ENCODE measurements at regions not wholly inside any gene's neighbourhood (a gene's known extent, or its start where the extent isn't known, plus 50 kb on each side); places are given as distances from the start of the nearest gene placed in this dataset.

DNA sequence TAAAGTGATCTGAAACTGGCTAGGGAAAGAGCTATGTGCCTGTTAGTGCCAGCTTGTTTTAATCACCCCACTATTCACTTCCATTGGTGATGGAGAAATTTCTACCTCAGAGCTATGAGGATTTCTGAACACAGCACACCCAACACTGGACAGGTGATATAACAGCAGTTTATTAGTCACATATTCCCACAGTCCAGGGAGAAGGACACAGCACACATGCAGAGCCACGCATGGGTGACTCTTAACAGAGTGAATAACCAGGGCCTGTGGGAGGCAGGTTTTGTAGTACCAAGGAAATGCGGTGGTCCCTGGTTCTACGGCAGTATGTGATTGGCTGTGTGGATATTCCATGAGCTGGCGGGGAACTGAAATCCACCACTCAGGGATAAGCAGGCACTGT lies 455.1 kb downstream of the BTG1 start:
- Mint-ChIP-seq H3K4me1 (ENCODE audit: low read depth) (no peaks in the 10 kb centered on the region), H3K9me3 (peaks cover 7% of the 10 kb centered on the region; the same call in 1 of the 2 replicates), H3K27ac (no peak overlapping the region), H3K4me3 (no peak overlapping the region), H3K36me3 (ENCODE audit: low read depth) (no peaks in the 10 kb centered on the region), H3K27me3 (ENCODE audit: insufficient read depth) (no peaks in the 10 kb centered on the region)
- TF ChIP-seq CTCF (IDR thresholded peaks at IDR 0.05): no peak
- DNase-seq: no peak

DNA sequence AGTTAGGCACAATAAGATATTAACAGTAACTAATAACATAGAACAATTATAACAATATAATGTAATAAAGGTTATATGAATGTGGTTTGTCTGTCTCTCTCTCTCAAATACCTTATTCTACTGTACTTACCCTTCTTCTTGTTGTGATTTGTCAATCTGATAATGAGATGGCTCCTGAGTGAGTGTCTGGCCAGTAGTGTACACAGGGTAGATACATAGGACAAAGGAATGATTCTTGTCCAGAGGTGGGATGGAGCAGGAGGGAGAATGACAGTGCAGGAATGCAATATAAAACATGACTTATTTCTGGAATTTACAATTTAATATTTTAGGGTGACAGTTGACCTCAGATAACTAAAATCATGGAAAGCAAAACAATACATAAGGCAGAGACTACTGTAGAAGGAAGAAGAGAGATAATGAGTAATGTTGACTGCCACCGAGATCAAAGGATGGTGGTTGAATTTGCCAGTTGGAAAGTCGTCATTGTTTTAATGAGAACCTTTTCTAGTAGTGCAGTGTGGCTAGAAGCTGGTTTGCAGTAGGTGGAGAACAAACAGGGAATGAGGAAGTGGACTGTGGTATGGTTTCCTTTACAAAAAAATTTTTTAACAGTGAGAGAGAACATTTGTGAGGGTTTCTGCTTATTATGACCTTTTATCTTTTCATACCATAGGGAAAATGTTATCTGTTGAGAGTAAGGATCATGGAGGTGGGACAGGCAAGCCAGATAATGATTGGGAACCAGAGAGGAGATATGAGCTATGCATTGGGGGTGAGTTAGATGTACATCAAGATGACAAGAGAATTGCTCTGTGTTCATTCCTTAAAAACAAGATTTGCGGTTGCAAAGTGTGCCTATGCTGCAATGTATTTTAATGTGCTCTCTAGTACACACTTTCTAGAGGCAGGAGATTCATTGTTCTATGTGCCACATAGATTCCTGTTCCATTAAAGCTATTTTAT lies 458.3 kb downstream of the BTG1 start:
- TF ChIP-seq CTCF (IDR thresholded peaks at IDR 0.05): no peak
- H3K36me3 Mint-ChIP-seq (ENCODE audit: low read depth): no peaks in the 10 kb centered on the region
- no peak overlapping the region for H3K27ac Mint-ChIP-seq
- DNase-seq: no peak
- no peaks in the 10 kb centered on the region for H3K4me1 Mint-ChIP-seq (ENCODE audit: low read depth)
- H3K27me3 Mint-ChIP-seq (ENCODE audit: insufficient read depth): no peaks in the 10 kb centered on the region
- H3K9me3 Mint-ChIP-seq: peaks cover 7% of the 10 kb centered on the region
- H3K4me3 Mint-ChIP-seq: no peak overlapping the region

GRCh38 chr12:91685917-91686316 lies 459.7 kb downstream of the BTG1 start:
- no peaks in the 10 kb centered on the region for H3K4me1 Mint-ChIP-seq (ENCODE audit: low read depth)
- no peaks in the 10 kb centered on the region for H3K27me3 Mint-ChIP-seq (ENCODE audit: insufficient read depth)
- H3K36me3 Mint-ChIP-seq (ENCODE audit: low read depth): no peaks in the 10 kb centered on the region
- TF ChIP-seq CTCF (IDR thresholded peaks at IDR 0.05): no peak
- H3K4me3 Mint-ChIP-seq: no peak overlapping the region
- DNase-seq: no peak
- H3K9me3 Mint-ChIP-seq: peaks cover 7% of the 10 kb centered on the region
- H3K27ac Mint-ChIP-seq: no peak overlapping the region

DNA sequence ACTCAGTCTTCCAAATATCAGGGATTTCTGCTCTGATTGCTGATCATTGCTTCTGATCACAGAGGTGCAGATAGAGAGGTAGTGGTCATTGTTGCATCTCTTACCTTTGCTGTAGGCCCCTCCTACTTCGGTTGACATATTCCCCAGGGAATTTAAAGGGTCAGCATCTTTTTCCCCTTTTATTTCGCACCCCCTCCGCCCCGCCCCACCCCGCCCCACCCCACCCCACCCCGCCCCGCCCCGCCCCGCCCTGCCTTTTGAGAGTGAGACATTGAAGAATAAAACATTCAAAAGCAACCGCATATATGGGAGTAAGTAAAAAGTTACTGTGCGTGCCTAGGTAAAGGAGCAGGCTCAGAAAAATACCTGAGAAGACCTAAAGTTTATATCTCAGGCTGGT lies 463.9 kb downstream of the BTG1 start:
- DNase-seq: no peak
- H3K9me3 Mint-ChIP-seq: no peaks in the 10 kb centered on the region; the same call in none of the 2 replicates

DNA sequence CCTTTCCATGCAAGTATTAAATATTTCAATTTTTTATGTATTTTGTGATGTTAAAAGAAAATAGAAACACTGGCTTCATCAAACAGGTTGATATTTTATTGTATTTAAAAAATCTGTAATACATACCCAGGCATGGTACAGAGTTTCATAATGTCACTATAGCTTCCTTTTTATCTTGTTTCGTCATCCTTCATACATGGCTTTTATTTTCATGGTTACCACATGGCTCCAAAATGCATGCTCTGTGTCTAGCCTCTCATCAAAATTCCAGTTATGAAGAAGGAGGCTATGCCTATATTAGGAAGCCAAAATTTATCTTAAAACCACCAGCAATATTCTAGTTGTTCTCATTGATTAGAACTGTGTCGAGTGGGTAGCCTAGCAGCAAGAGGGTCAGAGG lies 464.8 kb downstream of the BTG1 start:
- Mint-ChIP-seq H3K36me3 (ENCODE audit: low read depth) (no peaks in the 10 kb centered on the region), H3K4me3 (no peak overlapping the region), H3K9me3 (no peaks in the 10 kb centered on the region; the same call in none of the 2 replicates), H3K4me1 (ENCODE audit: low read depth) (no peaks in the 10 kb centered on the region), H3K27ac (no peak overlapping the region), H3K27me3 (ENCODE audit: insufficient read depth) (peaks cover 2% of the 10 kb centered on the region; the same call in 1 of the 2 replicates)
- no peak for TF ChIP-seq CTCF (IDR thresholded peaks at IDR 0.05)
- no peak for DNase-seq

More for the DNA sequence above, 463.9 kb downstream of the BTG1 start:
- no peak overlapping the region for H3K27ac Mint-ChIP-seq
- no peak overlapping the region for H3K4me3 Mint-ChIP-seq
- peaks cover 2% of the 10 kb centered on the region; the same call in 1 of the 2 replicates for H3K27me3 Mint-ChIP-seq (ENCODE audit: insufficient read depth)
- no peaks in the 10 kb centered on the region for H3K4me1 Mint-ChIP-seq (ENCODE audit: low read depth)
- no peak for TF ChIP-seq CTCF (IDR thresholded peaks at IDR 0.05)
- H3K36me3 Mint-ChIP-seq (ENCODE audit: low read depth): no peaks in the 10 kb centered on the region

Measured in HFFc6 (cell line).